Astrocyte of the spinal cord (primary cell): ENCODE measurements at regions not wholly inside any gene's neighbourhood (a gene's known extent, or its start where the extent isn't known, plus 50 kb on each side); places are given as distances from the start of the nearest gene placed in this dataset.

ENCODE experiments used
- DNase-seq: peaks from one replicate; pipeline ENCODE4 v3.0.0; 2011; ENCODE audit warnings: low read depth, low spot score
- H3K4me3 ChIP-seq: 2 replicates; pipeline ENCODE4 v1.5.1; 2011; ENCODE audit warnings: low read depth, mild to moderate bottlenecking, low read length, moderate library complexity
- in situ Hi-C: cut with HindIII; loops from 2 replicates; pipeline ENCODE4 v1.10.0; 2017; ENCODE audit warnings: low sequenced_read_pairs
- TF ChIP-seq, protein P1 (sequence below): IDR thresholded peaks from 2 replicates; pipeline ENCODE4 v1.5.1; 2012; ENCODE audit warnings: low read depth, mild to moderate bottlenecking, low read length, inconsistent platforms

DNA sequence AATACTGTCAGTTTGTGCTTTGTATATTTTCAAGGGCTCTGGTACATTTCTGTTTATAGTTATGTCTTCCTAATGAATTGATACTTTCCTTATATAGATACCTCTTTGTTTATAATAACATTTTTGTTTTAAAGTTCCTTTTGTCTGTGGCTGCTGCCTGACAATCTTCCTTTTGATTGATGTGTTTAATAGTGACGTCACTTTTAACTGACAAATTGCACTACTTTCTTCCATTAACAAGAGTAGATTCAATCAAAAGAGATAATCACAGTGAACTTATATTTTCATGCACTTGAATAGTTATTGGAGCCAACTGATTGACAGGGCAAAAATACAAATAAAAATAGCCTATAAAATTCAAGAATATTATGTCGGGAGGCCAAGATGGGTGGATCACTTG, 371.7 kb downstream of the ANXA1 start:
- TF ChIP-seq, protein P1, sequence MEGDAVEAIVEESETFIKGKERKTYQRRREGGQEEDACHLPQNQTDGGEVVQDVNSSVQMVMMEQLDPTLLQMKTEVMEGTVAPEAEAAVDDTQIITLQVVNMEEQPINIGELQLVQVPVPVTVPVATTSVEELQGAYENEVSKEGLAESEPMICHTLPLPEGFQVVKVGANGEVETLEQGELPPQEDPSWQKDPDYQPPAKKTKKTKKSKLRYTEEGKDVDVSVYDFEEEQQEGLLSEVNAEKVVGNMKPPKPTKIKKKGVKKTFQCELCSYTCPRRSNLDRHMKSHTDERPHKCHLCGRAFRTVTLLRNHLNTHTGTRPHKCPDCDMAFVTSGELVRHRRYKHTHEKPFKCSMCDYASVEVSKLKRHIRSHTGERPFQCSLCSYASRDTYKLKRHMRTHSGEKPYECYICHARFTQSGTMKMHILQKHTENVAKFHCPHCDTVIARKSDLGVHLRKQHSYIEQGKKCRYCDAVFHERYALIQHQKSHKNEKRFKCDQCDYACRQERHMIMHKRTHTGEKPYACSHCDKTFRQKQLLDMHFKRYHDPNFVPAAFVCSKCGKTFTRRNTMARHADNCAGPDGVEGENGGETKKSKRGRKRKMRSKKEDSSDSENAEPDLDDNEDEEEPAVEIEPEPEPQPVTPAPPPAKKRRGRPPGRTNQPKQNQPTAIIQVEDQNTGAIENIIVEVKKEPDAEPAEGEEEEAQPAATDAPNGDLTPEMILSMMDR: no peak
- no peak overlapping the region for H3K4me3 ChIP-seq
- DNase-seq: no peak
- in situ Hi-C loops: no loop called here

DNA sequence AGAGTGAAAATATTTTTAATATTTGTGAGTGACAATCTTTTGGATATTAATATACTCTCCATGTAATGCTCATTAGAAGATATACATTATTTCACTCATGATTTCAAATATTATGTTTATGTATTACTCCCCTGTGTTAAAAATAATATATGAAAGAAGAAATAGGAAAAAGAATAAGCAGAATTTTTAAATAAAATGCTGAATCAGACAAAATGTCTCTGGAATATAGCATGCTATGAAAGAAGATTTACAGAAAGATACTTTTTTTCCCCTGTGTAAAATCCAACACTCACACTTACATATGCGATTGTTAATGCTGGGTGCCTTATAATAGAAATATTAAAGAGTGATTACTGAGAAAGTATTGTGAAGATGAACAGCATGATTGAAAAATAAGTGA, 373.7 kb downstream of the ANXA1 start:
- H3K4me3 ChIP-seq: no peak overlapping the region
- in situ Hi-C loops: no loop called here
- DNase-seq: no peak
- TF ChIP-seq, protein P1: no peak

DNA sequence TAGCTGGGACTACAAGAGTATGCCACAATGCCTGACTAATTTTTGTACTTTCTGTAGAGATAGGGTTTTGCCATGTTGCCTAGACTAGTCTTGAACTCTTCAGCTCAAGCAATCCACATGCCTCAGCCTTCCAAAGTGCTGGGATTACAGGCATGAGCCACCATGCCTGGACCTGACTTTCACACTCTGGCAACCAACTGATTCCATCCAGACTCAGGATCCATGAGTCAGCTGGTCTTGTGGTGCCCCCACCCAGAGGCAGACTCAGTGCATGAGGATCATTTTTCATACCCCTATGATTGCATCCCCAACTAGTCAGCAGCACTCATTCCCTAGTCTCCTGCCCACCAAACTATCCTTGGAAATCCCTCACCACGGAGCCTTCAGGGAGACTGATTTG, 375.9 kb downstream of the ANXA1 start:
- in situ Hi-C loops: no loop called here
- no peak overlapping the region for H3K4me3 ChIP-seq
- DNase-seq: no peak
- TF ChIP-seq, protein P1: no peak

DNA sequence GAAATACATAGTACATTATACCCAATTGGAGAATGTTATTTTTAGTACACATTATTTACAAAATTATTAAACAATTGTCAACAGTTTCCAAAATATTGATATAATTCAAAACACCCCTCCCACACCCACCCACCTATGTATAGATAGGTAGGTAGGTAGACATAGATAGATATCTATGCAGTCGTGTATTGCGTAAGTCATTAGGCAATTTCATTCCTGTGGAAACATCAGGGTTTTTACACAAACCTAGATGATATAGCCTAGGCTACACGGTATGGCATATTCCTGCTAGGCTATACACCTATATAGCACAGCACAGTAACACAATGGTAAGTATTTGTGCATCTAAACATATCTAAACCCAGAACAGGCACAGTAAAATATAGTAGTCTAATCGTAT, 377.3 kb downstream of the ANXA1 start:
- TF ChIP-seq, protein P1: no peak
- no peak for DNase-seq
- in situ Hi-C loops: no loop called here
- no peak overlapping the region for H3K4me3 ChIP-seq

DNA sequence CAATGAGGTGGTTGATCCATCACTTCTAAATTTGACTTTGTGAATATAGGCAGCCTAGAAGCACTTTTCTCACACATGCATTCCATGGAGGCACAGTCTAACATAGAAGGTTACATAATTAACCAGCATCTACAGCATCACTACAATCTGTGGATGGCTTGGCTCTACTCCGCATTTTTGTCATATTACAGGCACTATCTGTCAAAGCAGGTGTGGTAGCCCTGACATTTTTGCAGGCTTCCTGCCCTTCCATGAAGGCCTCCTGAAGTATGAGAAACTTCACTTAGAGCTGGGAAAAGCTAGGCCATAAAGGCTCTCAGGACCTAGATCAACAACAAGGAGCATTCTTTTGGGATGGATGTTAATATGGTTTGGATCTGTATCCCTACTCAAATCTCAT, 378.0 kb downstream of the ANXA1 start:
- TF ChIP-seq, protein P1: no peak
- no peak for DNase-seq
- in situ Hi-C loops: no loop called here
- no peak overlapping the region for H3K4me3 ChIP-seq

DNA sequence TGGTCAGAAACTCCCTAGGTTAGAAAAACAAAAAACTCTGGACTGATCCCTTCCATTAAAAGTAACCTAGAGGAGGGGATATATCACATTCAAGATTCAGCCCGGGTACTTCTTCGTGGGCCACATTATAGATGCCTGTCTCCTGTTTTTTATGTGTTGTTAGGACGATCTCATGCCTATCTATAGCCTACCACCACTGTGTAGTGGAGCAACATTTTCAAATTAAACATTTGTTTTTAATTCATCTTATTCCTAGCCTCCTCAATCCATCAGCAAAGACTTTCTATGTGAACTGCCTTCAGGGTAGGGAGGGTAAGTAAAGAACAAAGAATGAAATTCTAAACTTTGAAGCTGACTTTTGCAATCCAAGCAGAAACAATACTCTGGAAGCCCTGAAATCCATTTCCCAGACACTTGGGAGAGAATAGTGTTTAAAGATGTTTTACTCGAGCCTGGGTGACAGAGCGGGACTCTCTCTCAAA, 379.4 kb downstream of the ANXA1 start:
- no peak for DNase-seq
- TF ChIP-seq, protein P1: no peak
- in situ Hi-C loops: no loop called here
- no peak overlapping the region for H3K4me3 ChIP-seq

DNA sequence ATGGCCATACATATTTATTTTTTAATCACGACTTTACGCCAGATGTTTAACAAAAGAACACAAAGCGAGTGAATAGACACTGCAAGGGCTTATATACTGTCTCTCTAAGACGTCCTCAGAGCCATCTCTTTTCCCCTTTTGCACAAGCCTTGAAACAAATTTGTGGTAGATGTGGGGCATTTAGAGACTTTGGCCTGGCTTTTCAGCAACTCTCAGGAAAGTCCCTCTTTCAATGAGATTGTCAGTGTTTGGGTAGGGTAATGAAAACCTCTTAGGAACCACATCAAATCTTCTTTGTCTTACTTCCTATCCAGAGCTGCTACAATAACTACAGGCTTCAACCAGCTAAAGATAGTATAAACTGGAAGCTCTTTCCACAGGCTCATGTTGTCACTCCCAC, 380.0 kb downstream of the ANXA1 start:
- TF ChIP-seq, protein P1: no peak
- no peak for DNase-seq
- in situ Hi-C loops: no loop called here
- H3K4me3 ChIP-seq: no peak overlapping the region
